HG03175 (cell line): ENCODE measurements at regions not wholly inside any gene's neighbourhood (a gene's known extent, or its start where the extent isn't known, plus 50 kb on each side); places are given as distances from the start of the nearest gene placed in this dataset.
A peak's percentile ranks its signal among the peaks of the same experiment; 100 is the strongest.

Source experiments
- ATAC-seq: cut with Tn5 transposase; IDR thresholded peaks from one replicate; pipeline ENCODE4 v1.9.1; 2021; ENCODE audit warnings: mild to moderate bottlenecking, moderate library complexity; ENCODE audit not compliant: unreplicated experiment

- ATAC-seq = no peak
Measured at GRCh38 chr10:52440612-52441285, 126.7 kb downstream of the DKK1 start.

- no peak for ATAC-seq
Measured at GRCh38 chr10:52442576-52442975, 128.5 kb downstream of the DKK1 start.

GRCh38 chr10:52443419-52444388, 129.6 kb downstream of the DKK1 start:
- no peak for ATAC-seq

GRCh38 chr10:52446391-52446790, 132.3 kb downstream of the DKK1 start:
- ATAC-seq = no peak

GRCh38 chr10:52447931-52448353, 133.9 kb downstream of the DKK1 start:
- ATAC-seq = no peak

- no peak for ATAC-seq
Measured at GRCh38 chr10:52450762-52451291, 136.7 kb downstream of the DKK1 start.

- no peak for ATAC-seq
Measured at GRCh38 chr10:52451817-52452216, 137.7 kb downstream of the DKK1 start.

- ATAC-seq = no peak
Measured at GRCh38 chr10:52452600-52453493, 138.8 kb downstream of the DKK1 start.

GRCh38 chr10:52453501-52453900, 139.4 kb downstream of the DKK1 start:
- ATAC-seq = no peak

- no peak for ATAC-seq
Measured at GRCh38 chr10:52454491-52454890, 140.4 kb downstream of the DKK1 start.

- no peak for ATAC-seq
Measured at GRCh38 chr10:52455098-52455497, 141.0 kb downstream of the DKK1 start.

- no peak for ATAC-seq
Measured at GRCh38 chr10:52459097-52459496, 145.0 kb downstream of the DKK1 start.

GRCh38 chr10:52463826-52464225, 149.7 kb downstream of the DKK1 start:
- ATAC-seq = no peak

GRCh38 chr10:52464368-52465124, 150.5 kb downstream of the DKK1 start:
- ATAC-seq = no peak

GRCh38 chr10:52465202-52465601, 151.1 kb downstream of the DKK1 start:
- ATAC-seq = peak; percentile 52

GRCh38 chr10:52466464-52466863, 152.4 kb downstream of the DKK1 start:
- ATAC-seq = peak; percentile 58

- no peak for ATAC-seq
Measured at GRCh38 chr10:52469970-52470705, 156.1 kb downstream of the DKK1 start.

GRCh38 chr10:52472406-52473146, 158.5 kb downstream of the DKK1 start:
- no peak for ATAC-seq

- ATAC-seq = peak; percentile 41
Measured at GRCh38 chr10:52474265-52474664, 160.2 kb downstream of the DKK1 start.
